ENCODE measurements at regions not wholly inside any gene's neighbourhood (a gene's known extent, or its start where the extent isn't known, plus 50 kb on each side); places are given as distances from the start of the nearest gene placed in this dataset.
"Not testable (repeated sequence)": the region's sequence is repeated elsewhere in the genome, so short reads cannot be mapped to it uniquely, and the experiment has no call there.

GRCh38 chr5:124499818-124500217 is 246.6 kb downstream of the ZNF608 start:
- H3K27me3 Mint-ChIP-seq; H3K4me3 Mint-ChIP-seq; H3K36me3 Mint-ChIP-seq (ENCODE audit: low read depth); ATAC-seq; DNase-seq; H3K9me3 Mint-ChIP-seq; H3K4me1 Mint-ChIP-seq; H3K27ac Mint-ChIP-seq: not testable (repeated sequence)

DNA sequence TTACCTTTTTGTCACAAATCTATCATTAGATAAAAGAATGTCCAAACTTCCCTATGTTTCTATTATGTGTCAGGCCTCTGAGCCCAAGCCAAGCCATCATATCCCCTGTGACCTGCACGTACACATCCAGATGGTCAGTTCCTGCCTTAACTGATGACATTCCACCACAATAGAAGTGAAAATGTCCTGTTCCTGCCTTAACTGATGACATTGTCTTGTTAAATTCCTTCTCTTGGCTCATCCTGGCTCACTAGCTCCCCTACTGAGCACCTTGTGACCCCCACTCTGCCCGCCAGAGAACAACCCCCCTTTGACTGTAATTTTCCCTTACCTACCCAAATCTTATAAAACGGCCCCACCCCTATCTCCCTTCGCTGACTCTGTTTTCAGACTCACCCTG is 249.5 kb downstream of the ZNF608 start:
- DNase-seq; H3K4me1 Mint-ChIP-seq; H3K27me3 Mint-ChIP-seq; H3K36me3 Mint-ChIP-seq (ENCODE audit: low read depth); ATAC-seq; H3K4me3 Mint-ChIP-seq; H3K9me3 Mint-ChIP-seq; H3K27ac Mint-ChIP-seq: not testable (repeated sequence)

DNA sequence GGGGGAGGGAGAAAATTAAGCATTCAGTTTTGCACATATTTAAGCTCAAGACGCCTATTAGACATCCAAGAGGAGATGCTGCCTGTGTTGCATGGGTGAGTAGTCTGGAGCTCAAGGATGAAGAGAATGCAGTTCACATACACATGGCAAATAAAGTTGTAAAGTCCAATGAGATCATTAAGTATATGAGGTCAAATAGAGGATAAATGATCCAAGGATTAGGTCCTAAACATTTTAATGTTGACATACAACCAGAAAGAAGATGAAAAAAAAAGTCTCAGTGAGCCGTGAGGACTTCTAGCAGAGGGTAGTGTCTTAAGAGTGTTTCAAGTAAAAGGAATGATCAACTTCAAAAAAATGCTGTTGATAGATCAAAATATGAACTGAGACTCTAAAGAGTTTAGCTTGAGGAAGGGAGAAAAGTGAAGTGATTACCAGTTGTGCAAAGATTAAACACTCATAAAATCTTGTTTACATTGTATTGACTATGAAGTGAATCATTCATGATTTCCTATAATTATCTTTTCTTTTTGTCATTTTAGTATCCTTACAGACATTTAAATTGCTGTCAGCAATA is 251.8 kb downstream of the ZNF608 start:
- Mint-ChIP-seq H3K27me3 (no peaks in the 10 kb centered on the region), H3K36me3 (ENCODE audit: low read depth) (peaks cover under 1% of the 10 kb centered on the region), H3K4me1 (no peaks in the 10 kb centered on the region), H3K27ac (no peak overlapping the region), H3K9me3 (peaks cover 17% of the 10 kb centered on the region), H3K4me3 (no peak overlapping the region)
- no peak for ATAC-seq
- no peak for DNase-seq

DNA sequence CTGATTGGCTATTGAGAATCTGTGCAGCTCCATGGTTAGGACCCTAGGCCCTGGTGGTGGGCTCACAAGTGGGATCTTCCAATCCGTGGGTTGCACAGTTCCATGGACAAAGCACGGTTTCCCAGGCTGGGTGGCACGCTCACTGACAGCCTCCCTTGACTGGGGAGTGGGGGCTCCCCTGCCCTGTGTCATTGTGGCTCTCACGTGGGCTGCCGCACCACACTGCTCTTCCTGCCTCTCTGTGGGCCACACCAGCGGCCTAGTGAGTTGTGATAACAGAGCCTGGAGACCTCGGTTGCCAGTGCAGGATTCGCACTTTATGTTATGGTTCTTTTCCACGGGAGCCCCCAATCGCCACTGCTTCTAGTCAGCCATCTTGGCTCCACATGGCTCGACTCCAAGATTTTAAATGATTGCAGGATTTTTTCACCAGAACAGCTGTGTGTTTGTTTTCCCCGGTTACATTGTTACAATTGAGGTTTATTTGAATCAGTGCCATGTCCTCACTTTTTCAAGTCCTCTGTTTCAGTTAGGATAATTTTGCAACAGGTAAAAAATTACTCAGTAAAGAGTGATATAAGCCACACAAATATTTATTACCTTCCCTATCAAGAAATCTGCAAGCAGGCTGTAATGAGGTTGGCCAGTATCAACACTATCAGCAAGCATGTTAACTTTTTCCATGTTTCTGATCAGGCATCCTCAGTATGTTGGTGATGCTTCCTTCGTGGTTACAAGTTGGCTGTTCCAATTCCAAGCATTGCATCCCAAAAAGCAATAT is 253.8 kb downstream of the ZNF608 start:
- Mint-ChIP-seq H3K4me3 (no peak overlapping the region), H3K4me1 (no peaks in the 10 kb centered on the region), H3K9me3 (peaks cover 19% of the 10 kb centered on the region), H3K36me3 (ENCODE audit: low read depth) (peaks cover 2% of the 10 kb centered on the region), H3K27ac (no peak overlapping the region), H3K27me3 (no peaks in the 10 kb centered on the region)
- ATAC-seq (no peak), DNase-seq (no peak)

DNA sequence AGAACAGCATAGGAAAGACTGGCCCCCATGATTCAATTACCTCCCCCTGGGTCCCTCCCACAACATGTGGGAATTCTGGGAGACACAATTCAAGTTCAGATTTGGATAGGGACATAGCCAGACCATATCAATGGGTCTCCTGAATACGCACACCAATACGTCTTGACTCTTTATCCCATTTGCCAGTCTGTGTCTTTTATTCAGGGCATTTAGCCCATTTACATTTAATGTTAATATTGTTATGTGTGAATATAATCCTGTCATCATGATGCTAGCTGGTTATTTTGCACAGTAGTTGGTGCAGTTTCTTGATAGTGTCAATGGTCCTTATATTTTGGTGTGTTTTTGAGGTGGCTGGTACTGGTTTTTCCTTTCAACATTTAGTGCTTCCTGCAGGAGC is 256.1 kb downstream of the ZNF608 start:
- H3K4me3 Mint-ChIP-seq; DNase-seq; ATAC-seq; H3K36me3 Mint-ChIP-seq (ENCODE audit: low read depth); H3K4me1 Mint-ChIP-seq; H3K27ac Mint-ChIP-seq; H3K27me3 Mint-ChIP-seq: not testable (repeated sequence)
- peaks cover 19% of the 10 kb centered on the region for H3K9me3 Mint-ChIP-seq

DNA sequence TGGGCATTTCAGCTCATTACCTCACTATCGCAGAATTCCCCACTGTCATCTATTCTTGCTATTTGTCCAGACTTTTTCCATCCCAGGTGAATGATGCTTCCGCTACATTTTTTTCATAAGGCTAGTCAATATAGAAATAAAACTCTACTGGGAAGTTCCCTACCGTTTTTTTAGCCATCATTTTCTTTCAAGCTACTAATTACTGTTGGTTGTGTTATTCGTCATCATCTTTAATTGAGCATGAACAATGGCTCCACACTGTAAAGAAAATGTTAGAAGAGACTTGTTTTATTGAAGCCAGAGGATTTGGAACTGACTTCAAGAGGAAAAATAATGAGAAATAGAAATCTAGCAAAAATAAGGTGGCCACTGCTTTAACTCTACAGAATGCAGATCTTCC is 265.0 kb downstream of the ZNF608 start:
- no peak for ATAC-seq
- H3K27me3 Mint-ChIP-seq: no peaks in the 10 kb centered on the region
- H3K4me3 Mint-ChIP-seq: no peak overlapping the region
- peaks cover 9% of the 10 kb centered on the region for H3K9me3 Mint-ChIP-seq
- no peak overlapping the region for H3K27ac Mint-ChIP-seq
- no peak for DNase-seq
- H3K36me3 Mint-ChIP-seq (ENCODE audit: low read depth): no peaks in the 10 kb centered on the region
- no peaks in the 10 kb centered on the region for H3K4me1 Mint-ChIP-seq

- Mint-ChIP-seq H3K9me3 (peaks cover 9% of the 10 kb centered on the region), H3K4me3 (no peak overlapping the region), H3K4me1 (no peaks in the 10 kb centered on the region), H3K27me3 (no peaks in the 10 kb centered on the region), H3K36me3 (ENCODE audit: low read depth) (no peaks in the 10 kb centered on the region), H3K27ac (no peak overlapping the region)
- ATAC-seq: no peak
- DNase-seq: no peak
These were observed 265.5 kb downstream of the ZNF608 start for GRCh38 chr5:124480964-124481363.

- no peak for ATAC-seq
- no peak for DNase-seq
- Mint-ChIP-seq H3K27ac (no peak overlapping the region), H3K4me1 (no peaks in the 10 kb centered on the region), H3K36me3 (ENCODE audit: low read depth) (no peaks in the 10 kb centered on the region), H3K27me3 (no peaks in the 10 kb centered on the region), H3K4me3 (no peak overlapping the region), H3K9me3 (peaks cover 13% of the 10 kb centered on the region)
These were observed 266.4 kb downstream of the ZNF608 start for GRCh38 chr5:124480022-124480421.

DNA sequence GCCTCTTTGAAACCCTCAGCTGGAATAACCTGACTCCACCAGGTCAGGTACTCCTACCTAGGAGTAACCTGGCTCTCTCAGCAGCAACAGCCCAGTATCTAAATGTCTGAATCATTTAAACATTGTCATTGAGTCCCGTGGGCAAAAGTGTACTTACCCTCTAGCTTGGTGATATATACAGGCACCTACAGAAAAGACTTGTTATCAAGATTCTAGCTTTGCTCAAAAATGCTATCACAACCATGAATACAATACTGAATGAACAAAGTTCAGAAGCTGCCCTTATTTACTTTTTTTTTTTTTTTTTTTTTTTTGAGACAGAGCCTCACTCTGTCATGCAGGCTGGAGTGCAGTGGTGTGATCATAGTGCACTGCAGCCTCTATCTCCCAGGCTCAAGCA is 268.2 kb downstream of the ZNF608 start:
- DNase-seq: no peak
- Mint-ChIP-seq H3K36me3 (ENCODE audit: low read depth) (no peaks in the 10 kb centered on the region), H3K27me3 (no peaks in the 10 kb centered on the region), H3K4me3 (no peak overlapping the region), H3K9me3 (peaks cover 13% of the 10 kb centered on the region), H3K4me1 (no peaks in the 10 kb centered on the region), H3K27ac (no peak overlapping the region)
- no peak for ATAC-seq

DNA sequence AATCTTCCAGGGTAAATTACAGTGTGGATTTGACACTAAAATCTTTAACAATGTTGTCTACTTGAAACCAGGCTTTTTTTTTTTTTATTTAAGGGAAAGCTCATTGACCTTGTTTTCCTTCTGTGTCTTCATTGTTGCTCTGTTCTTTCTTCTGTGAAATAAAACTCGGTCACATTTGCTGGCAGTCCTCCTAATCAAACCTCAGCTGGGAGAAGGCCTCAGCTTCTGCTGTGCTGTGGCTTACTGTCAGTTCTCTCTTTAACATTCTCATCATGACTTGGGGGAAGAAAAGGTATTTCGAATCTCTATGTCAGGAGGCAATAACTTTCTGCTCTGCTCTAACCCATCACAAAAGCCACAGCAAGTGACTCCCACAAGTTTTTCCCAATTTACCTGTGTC is 268.9 kb downstream of the ZNF608 start:
- ATAC-seq: no peak

GRCh38 chr5:124477062-124477461 is 269.4 kb downstream of the ZNF608 start:
- no peaks in the 10 kb centered on the region for H3K27me3 Mint-ChIP-seq
- ATAC-seq (no peak), DNase-seq (no peak)
- no peak overlapping the region for H3K4me3 Mint-ChIP-seq
- peaks cover 8% of the 10 kb centered on the region for H3K9me3 Mint-ChIP-seq
- H3K36me3 Mint-ChIP-seq (ENCODE audit: low read depth): no peaks in the 10 kb centered on the region
- no peaks in the 10 kb centered on the region for H3K4me1 Mint-ChIP-seq
- H3K27ac Mint-ChIP-seq: no peak overlapping the region

More for the DNA sequence above, 268.9 kb downstream of the ZNF608 start:
- no peak for DNase-seq
- no peak overlapping the region for H3K27ac Mint-ChIP-seq
- H3K4me3 Mint-ChIP-seq: no peak overlapping the region
- H3K9me3 Mint-ChIP-seq: peaks cover 13% of the 10 kb centered on the region
- no peaks in the 10 kb centered on the region for H3K36me3 Mint-ChIP-seq (ENCODE audit: low read depth)
- no peaks in the 10 kb centered on the region for H3K27me3 Mint-ChIP-seq
- no peaks in the 10 kb centered on the region for H3K4me1 Mint-ChIP-seq

DNA sequence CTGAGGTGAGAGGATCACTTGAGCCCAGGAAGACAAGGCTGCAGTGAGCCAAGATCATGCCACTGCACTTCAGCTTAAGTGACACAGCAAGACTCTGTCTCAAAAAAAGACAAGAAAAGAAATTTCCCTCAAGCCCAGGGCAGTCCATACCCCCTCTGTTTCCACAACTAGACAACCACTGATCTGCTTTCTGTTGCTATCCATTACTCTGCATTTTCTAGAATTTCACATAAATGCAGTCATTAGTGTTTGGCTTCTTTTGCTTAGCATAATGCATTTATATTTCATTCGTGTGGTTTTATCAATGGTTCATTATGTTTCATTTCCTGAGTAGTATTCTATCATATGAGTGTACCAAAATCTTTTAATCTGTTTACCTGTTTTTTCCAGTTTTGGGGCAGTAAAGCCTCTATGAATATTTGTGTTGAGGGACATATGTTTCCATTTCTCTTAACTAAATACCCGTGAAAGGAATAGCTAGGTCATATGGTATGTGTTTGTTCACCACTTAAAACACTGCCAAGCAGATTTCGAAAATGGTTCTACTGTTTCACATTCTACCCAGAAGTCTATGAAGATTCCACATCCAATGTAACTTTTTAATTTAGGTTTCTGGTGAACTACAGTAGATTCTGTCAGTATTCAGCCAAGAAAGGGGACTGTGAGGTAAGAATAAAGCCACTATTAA is 271.8 kb downstream of the ZNF608 start:
- H3K27ac Mint-ChIP-seq: no peak overlapping the region
- no peaks in the 10 kb centered on the region for H3K27me3 Mint-ChIP-seq
- DNase-seq: no peak
- no peak for ATAC-seq
- no peak overlapping the region for H3K4me3 Mint-ChIP-seq
- H3K36me3 Mint-ChIP-seq (ENCODE audit: low read depth): no peaks in the 10 kb centered on the region
- H3K9me3 Mint-ChIP-seq: peaks cover 4% of the 10 kb centered on the region
- no peaks in the 10 kb centered on the region for H3K4me1 Mint-ChIP-seq

- H3K4me3 Mint-ChIP-seq: no peak overlapping the region
- ATAC-seq (no peak), DNase-seq (no peak)
- no peaks in the 10 kb centered on the region for H3K9me3 Mint-ChIP-seq
- H3K27ac Mint-ChIP-seq: no peak overlapping the region
- H3K36me3 Mint-ChIP-seq (ENCODE audit: low read depth): no peaks in the 10 kb centered on the region
- no peaks in the 10 kb centered on the region for H3K4me1 Mint-ChIP-seq
- H3K27me3 Mint-ChIP-seq: no peaks in the 10 kb centered on the region
These were observed 277.6 kb downstream of the ZNF608 start for GRCh38 chr5:124468671-124469411.

GRCh38 chr5:124467745-124468144 is 278.7 kb downstream of the ZNF608 start:
- no peaks in the 10 kb centered on the region for H3K27me3 Mint-ChIP-seq
- ATAC-seq: no peak
- no peaks in the 10 kb centered on the region for H3K4me1 Mint-ChIP-seq
- no peaks in the 10 kb centered on the region for H3K9me3 Mint-ChIP-seq
- no peaks in the 10 kb centered on the region for H3K36me3 Mint-ChIP-seq (ENCODE audit: low read depth)
- DNase-seq: no peak
- no peak overlapping the region for H3K27ac Mint-ChIP-seq
- no peak overlapping the region for H3K4me3 Mint-ChIP-seq

DNA sequence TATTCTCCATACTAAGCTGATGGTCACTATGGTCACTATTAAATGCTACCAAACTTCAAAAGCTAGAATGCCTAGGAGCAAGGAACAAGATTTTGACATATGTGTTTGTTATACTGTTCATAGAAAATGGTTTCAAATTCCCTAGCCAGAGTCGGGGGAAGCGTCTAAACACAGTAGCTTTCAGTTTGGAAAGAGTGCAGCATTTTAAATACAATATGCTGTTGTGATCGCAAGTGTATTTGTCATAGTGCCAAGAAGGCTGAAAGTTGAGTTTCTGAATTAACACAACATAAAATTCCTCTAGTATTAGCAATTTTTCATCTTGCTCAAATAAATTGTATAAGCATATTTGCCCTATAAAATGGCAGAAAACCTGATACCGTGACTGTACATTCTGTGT is 280.4 kb downstream of the ZNF608 start:
- Mint-ChIP-seq H3K9me3 (no peaks in the 10 kb centered on the region), H3K27ac (no peak overlapping the region), H3K27me3 (no peaks in the 10 kb centered on the region), H3K4me3 (no peak overlapping the region), H3K4me1 (peaks cover 1% of the 10 kb centered on the region), H3K36me3 (ENCODE audit: low read depth) (no peaks in the 10 kb centered on the region)
- ATAC-seq (no peak), DNase-seq (no peak)
